BLaER1 treated with 17β-estradiol and CSF1 and Interleukin-3, amounts not matched to agents 10 nM and 100 nM (cell line): ENCODE measurements at regions not wholly inside any gene's neighbourhood (a gene's known extent, or its start where the extent isn't known, plus 50 kb on each side); places are given as distances from the start of the nearest gene placed in this dataset.
"Not testable (repeated sequence)": the region's sequence is repeated elsewhere in the genome, so short reads cannot be mapped to it uniquely, and the experiment has no call there.

Experiments used
- H3K27ac ChIP-seq, 11 experiments: shearing (Covaris generic); formaldehyde crosslinking; 2 replicates each; pipeline ENCODE4 v1.8.1; 2022
- H3K27me3 ChIP-seq, 11 experiments: shearing (Covaris generic); formaldehyde crosslinking; 2 replicates each; pipeline ENCODE4 v1.8.1; 2022
- H3K36me3 ChIP-seq, 11 experiments: shearing (Covaris generic); formaldehyde crosslinking; 2 replicates each; pipeline ENCODE4 v1.8.1; 2022
- H3K4me1 ChIP-seq, 10 experiments: shearing (Covaris generic); formaldehyde crosslinking; 2 replicates each; pipeline ENCODE4 v1.8.1; 2022
- H3K4me2 ChIP-seq, 11 experiments: shearing (Covaris generic); formaldehyde crosslinking; 2 replicates each; pipeline ENCODE4 v1.8.1; 2022
- H3K4me3 ChIP-seq, 10 experiments: shearing (Covaris generic); formaldehyde crosslinking; 2 replicates each; pipeline ENCODE4 v1.8.1; 2022
- H3K9ac ChIP-seq, 11 experiments: shearing (Covaris generic); formaldehyde crosslinking; 2 replicates each; pipeline ENCODE4 v1.8.1; 2022
- H3K9me3 ChIP-seq, 11 experiments: shearing (Covaris generic); formaldehyde crosslinking; replicated peaks in 1 of 11; 2 replicates each; pipeline ENCODE4 v1.8.1; 2022
- H4K20me1 ChIP-seq, 11 experiments: shearing (Covaris generic); formaldehyde crosslinking; 2 replicates each; pipeline ENCODE4 v1.8.1; 2022
- Cebpa-rat ChIP-seq, 11 experiments: shearing (Covaris generic); IDR thresholded peaks; 2 replicates each; pipeline ENCODE4 v1.8.1; 2022

- Histone ChIP-seq H3K9ac (no peak overlapping the region), H3K27me3 (no peaks in the 10 kb centered on the region), H3K27ac (no peak overlapping the region), H4K20me1 (no peaks in the 10 kb centered on the region), H3K9me3 (no peaks in the 10 kb centered on the region), H3K4me2 (no peak overlapping the region), H3K4me1 (peaks cover 0 to 9% (median 0%) of the 10 kb centered on the region in 10 experiments; a peak in 4 of 20 replicates), H3K4me3 (no peak overlapping the region), H3K36me3 (no peaks in the 10 kb centered on the region)
- TF ChIP-seq Cebpa-rat (IDR thresholded peaks at IDR 0.05): no peak
Observed at GRCh38 chr13:50390503-50391248, 375.4 kb downstream of the KCNRG start.

- H3K4me2 ChIP-seq: no peak overlapping the region
- H3K9ac ChIP-seq: no peak overlapping the region
- H3K27ac ChIP-seq: no peak overlapping the region
- no peaks in the 10 kb centered on the region for H3K27me3 ChIP-seq
- TF ChIP-seq Cebpa-rat (IDR thresholded peaks at IDR 0.05): no peak
- no peaks in the 10 kb centered on the region for H4K20me1 ChIP-seq
- peaks cover 0 to 16% (median 8%) of the 10 kb centered on the region in 11 experiments; a peak in 12 of 22 replicates for H3K9me3 ChIP-seq
- H3K4me1 ChIP-seq: no peaks in the 10 kb centered on the region
- no peak overlapping the region for H3K4me3 ChIP-seq
- H3K36me3 ChIP-seq: no peaks in the 10 kb centered on the region
Observed at GRCh38 chr13:50392977-50393376, 377.7 kb downstream of the KCNRG start.

GRCh38 chr13:50393628-50394027 lies 378.4 kb downstream of the KCNRG start:
- no peaks in the 10 kb centered on the region for H3K27me3 ChIP-seq
- no peak overlapping the region for H3K9ac ChIP-seq
- no peaks in the 10 kb centered on the region for H3K4me1 ChIP-seq
- H4K20me1 ChIP-seq: no peaks in the 10 kb centered on the region
- no peaks in the 10 kb centered on the region for H3K36me3 ChIP-seq
- no peak overlapping the region for H3K27ac ChIP-seq
- TF ChIP-seq Cebpa-rat (IDR thresholded peaks at IDR 0.05): no peak
- H3K9me3 ChIP-seq: peaks cover 0 to 16% (median 9%) of the 10 kb centered on the region in 11 experiments; a peak in 12 of 22 replicates
- no peak overlapping the region for H3K4me2 ChIP-seq
- H3K4me3 ChIP-seq: no peak overlapping the region

- no peak overlapping the region for H3K27ac ChIP-seq
- no peaks in the 10 kb centered on the region for H3K36me3 ChIP-seq
- no peaks in the 10 kb centered on the region for H3K27me3 ChIP-seq
- no peak overlapping the region for H3K4me2 ChIP-seq
- peaks cover 0 to 3% (median 0%) of the 10 kb centered on the region in 10 experiments; a peak in 5 of 20 replicates for H3K4me1 ChIP-seq
- H3K9me3 ChIP-seq: peaks cover 0 to 22% (median 9%) of the 10 kb centered on the region in 11 experiments; a peak in 12 of 22 replicates
- H3K4me3 ChIP-seq: no peak overlapping the region
- no peak for TF ChIP-seq Cebpa-rat (IDR thresholded peaks at IDR 0.05)
- H4K20me1 ChIP-seq: no peaks in the 10 kb centered on the region
- H3K9ac ChIP-seq: no peak overlapping the region
Observed at GRCh38 chr13:50396001-50396400, 380.8 kb downstream of the KCNRG start.

- H3K36me3 ChIP-seq, H3K27me3 ChIP-seq, H3K27ac ChIP-seq, H3K4me3 ChIP-seq, H4K20me1 ChIP-seq, H3K4me2 ChIP-seq, H3K4me1 ChIP-seq, H3K9ac ChIP-seq: not testable (repeated sequence)
- peaks cover 0 to 22% (median 9%) of the 10 kb centered on the region in 11 experiments; a peak in 12 of 22 replicates for H3K9me3 ChIP-seq
Observed at GRCh38 chr13:50396618-50397017, 381.4 kb downstream of the KCNRG start.

- peaks cover 0 to 30% (median 9%) of the 10 kb centered on the region in 11 experiments; a peak in 13 of 22 replicates for H3K9me3 ChIP-seq
- no peak overlapping the region for H3K4me3 ChIP-seq
- no peak for TF ChIP-seq Cebpa-rat (IDR thresholded peaks at IDR 0.05)
- H3K36me3 ChIP-seq: no peaks in the 10 kb centered on the region
- no peaks in the 10 kb centered on the region for H3K27me3 ChIP-seq
- H4K20me1 ChIP-seq: no peaks in the 10 kb centered on the region
- no peak overlapping the region for H3K4me2 ChIP-seq
- H3K27ac ChIP-seq: no peak overlapping the region
- H3K9ac ChIP-seq: no peak overlapping the region
- H3K4me1 ChIP-seq: peaks cover 0 to 12% (median 8%) of the 10 kb centered on the region in 10 experiments; a peak in 8 of 20 replicates
Observed at GRCh38 chr13:50400035-50400726, 384.9 kb downstream of the KCNRG start.

GRCh38 chr13:50401049-50401505 lies 385.8 kb downstream of the KCNRG start:
- H3K27ac ChIP-seq: no peak overlapping the region
- H3K4me1 ChIP-seq: peaks cover 0 to 12% (median 8%) of the 10 kb centered on the region in 10 experiments; a peak in 9 of 20 replicates
- H3K9me3 ChIP-seq: peaks cover 0 to 29% (median 8%) of the 10 kb centered on the region in 11 experiments; a peak in 13 of 22 replicates
- H3K27me3 ChIP-seq: no peaks in the 10 kb centered on the region
- no peak overlapping the region for H3K4me3 ChIP-seq
- TF ChIP-seq Cebpa-rat (IDR thresholded peaks at IDR 0.05): no peak
- no peak overlapping the region for H3K9ac ChIP-seq
- H3K36me3 ChIP-seq: no peaks in the 10 kb centered on the region
- peak overlapping the region in 6 of 11 experiments; percentile 0 to 9 (median 7); a peak in 6 of 22 replicates for H3K4me2 ChIP-seq
- H4K20me1 ChIP-seq: no peaks in the 10 kb centered on the region

GRCh38 chr13:50401721-50402465 lies 386.6 kb downstream of the KCNRG start:
- TF ChIP-seq Cebpa-rat (IDR thresholded peaks at IDR 0.05): no peak
- Histone ChIP-seq H3K27me3 (no peaks in the 10 kb centered on the region), H3K4me2 (peak overlapping the region in 6 of 11 experiments; percentile 0 to 23 (median 7); a peak in 5 of 22 replicates)

GRCh38 chr13:50403311-50403710 lies 388.1 kb downstream of the KCNRG start:
- TF ChIP-seq Cebpa-rat (IDR thresholded peaks at IDR 0.05): no peak
- peaks cover 0 to 20% (median 10%) of the 10 kb centered on the region in 10 experiments; a peak in 15 of 20 replicates for H3K4me1 ChIP-seq
- no peaks in the 10 kb centered on the region for H3K27me3 ChIP-seq
- H4K20me1 ChIP-seq: no peaks in the 10 kb centered on the region
- H3K27ac ChIP-seq: no peak overlapping the region
- H3K9ac ChIP-seq: no peak overlapping the region
- H3K9me3 ChIP-seq: peaks cover 0 to 21% (median 0%) of the 10 kb centered on the region in 11 experiments; a peak in 1 of 22 replicates
- no peaks in the 10 kb centered on the region for H3K36me3 ChIP-seq
- H3K4me2 ChIP-seq: no peak overlapping the region
- no peak overlapping the region for H3K4me3 ChIP-seq

More at GRCh38 chr13:50401721-50402465, 386.6 kb downstream of the KCNRG start:
- peaks cover 0 to 22% (median 7%) of the 10 kb centered on the region in 11 experiments; a peak in 7 of 22 replicates for H3K9me3 ChIP-seq
- no peak overlapping the region for H3K27ac ChIP-seq
- no peak overlapping the region for H3K4me3 ChIP-seq
- H3K9ac ChIP-seq: no peak overlapping the region
- no peaks in the 10 kb centered on the region for H4K20me1 ChIP-seq
- no peaks in the 10 kb centered on the region for H3K36me3 ChIP-seq
- peaks cover 0 to 17% (median 9%) of the 10 kb centered on the region in 10 experiments; a peak in 15 of 20 replicates for H3K4me1 ChIP-seq
